Choroid plexus epithelial cell (primary cell): ENCODE measurements at regions not wholly inside any gene's neighbourhood (a gene's known extent, or its start where the extent isn't known, plus 50 kb on each side); places are given as distances from the start of the nearest gene placed in this dataset.

Source experiments
- DNase-seq: peaks from one replicate; pipeline ENCODE4 v3.0.0-alpha.2; 2010; ENCODE audit warnings: low read depth
- H3K4me3 ChIP-seq: 2 replicates; pipeline ENCODE4 v1.5.1; 2011; ENCODE audit warnings: low read depth, mild to moderate bottlenecking, control low read depth, low read length, moderate library complexity
- TF ChIP-seq, protein P1 (sequence below): conservative IDR thresholded peaks from 2 replicates; pipeline ENCODE4 v1.5.1; 2011; ENCODE audit warnings: low read depth, mild to moderate bottlenecking, control low read depth, inconsistent platforms, low read length, moderate library complexity

DNA sequence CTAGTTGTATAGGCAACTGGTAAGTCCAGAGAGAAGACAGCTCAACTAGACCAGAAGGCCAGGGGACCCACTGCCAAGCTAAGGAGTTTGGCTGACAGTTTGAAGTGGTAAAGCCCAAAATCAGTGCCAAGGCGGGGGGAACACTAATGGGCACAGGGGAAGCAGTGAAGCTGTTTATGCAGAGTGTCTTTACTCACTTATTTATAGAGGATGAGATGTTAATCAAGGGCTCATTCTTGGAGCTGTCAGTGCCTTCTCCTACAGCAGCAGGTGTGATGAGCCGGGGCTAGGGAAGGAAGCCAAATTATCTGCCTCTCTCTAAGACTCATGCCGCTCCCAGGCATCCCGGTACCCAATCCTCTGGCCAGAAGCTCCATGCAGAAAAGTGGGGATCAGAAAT lies 75.2 kb upstream of the GALNT10 start:
- TF ChIP-seq, protein P1, sequence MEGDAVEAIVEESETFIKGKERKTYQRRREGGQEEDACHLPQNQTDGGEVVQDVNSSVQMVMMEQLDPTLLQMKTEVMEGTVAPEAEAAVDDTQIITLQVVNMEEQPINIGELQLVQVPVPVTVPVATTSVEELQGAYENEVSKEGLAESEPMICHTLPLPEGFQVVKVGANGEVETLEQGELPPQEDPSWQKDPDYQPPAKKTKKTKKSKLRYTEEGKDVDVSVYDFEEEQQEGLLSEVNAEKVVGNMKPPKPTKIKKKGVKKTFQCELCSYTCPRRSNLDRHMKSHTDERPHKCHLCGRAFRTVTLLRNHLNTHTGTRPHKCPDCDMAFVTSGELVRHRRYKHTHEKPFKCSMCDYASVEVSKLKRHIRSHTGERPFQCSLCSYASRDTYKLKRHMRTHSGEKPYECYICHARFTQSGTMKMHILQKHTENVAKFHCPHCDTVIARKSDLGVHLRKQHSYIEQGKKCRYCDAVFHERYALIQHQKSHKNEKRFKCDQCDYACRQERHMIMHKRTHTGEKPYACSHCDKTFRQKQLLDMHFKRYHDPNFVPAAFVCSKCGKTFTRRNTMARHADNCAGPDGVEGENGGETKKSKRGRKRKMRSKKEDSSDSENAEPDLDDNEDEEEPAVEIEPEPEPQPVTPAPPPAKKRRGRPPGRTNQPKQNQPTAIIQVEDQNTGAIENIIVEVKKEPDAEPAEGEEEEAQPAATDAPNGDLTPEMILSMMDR = no peak
- no peak for DNase-seq

DNA sequence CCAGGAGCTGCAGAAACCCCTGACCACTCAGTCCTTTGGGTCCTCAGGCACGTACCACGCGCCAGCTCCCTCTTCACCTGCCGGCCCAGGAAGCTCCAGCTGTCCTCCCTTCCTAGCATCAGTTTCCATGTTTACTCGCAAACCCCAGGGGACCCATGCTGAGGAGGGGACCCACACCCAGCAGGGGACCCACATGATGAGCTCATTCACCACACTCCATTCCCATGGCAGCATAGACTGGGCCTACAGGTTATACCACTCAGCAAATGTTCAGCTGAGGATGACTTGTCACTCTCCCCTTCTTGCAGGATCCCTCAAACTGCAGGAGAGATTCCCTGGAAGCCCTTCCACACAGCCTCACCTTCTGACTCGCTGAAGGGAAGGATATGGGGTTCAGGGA lies 73.5 kb upstream of the GALNT10 start:
- no peak for DNase-seq
- TF ChIP-seq, protein P1 = no peak
- no peak overlapping the region for H3K4me3 ChIP-seq

More for the DNA sequence above, 75.2 kb upstream of the GALNT10 start:
- H3K4me3 ChIP-seq = no peak overlapping the region

DNA sequence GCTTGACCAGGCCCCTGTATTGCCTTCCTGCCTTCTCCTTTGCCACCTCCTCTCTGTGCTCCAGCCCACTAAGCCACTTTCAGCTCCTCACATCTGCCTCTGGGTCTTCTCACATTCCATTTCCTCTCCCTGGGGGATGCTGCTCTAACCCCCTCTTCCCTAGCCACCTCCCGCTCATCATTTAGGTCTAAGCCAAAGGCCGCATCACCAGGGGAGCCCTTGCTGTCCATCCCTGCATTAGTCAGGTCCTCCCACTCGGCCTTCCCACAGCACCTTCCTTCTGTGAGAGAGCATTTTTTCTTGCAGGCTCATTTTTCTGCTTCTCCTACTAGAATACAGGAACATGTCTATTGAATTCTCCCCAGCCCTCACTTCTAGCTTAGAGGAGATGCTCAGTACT lies 72.6 kb upstream of the GALNT10 start:
- TF ChIP-seq, protein P1 = no peak
- no peak overlapping the region for H3K4me3 ChIP-seq
- DNase-seq = no peak

DNA sequence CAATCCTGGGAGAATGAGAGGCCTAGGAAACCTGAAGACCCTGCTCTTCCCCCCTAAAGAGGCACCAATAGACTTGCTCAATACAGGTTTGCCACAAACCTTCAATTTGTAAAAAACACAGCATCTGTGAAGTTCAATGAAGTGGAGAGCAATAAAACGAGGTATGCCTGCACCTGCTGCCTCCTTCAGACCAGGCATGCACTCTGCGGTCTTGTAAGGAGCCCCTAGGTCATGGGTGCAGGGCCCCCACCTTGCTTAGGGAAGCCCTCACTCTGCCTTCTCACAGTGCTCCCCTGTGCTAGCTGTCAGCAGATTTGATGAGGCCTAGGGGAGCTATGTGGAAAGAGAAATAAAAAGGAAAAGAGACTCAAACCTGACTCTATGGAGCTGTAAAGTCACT lies 72.1 kb upstream of the GALNT10 start:
- no peak overlapping the region for H3K4me3 ChIP-seq
- TF ChIP-seq, protein P1 = no peak
- DNase-seq = no peak

DNA sequence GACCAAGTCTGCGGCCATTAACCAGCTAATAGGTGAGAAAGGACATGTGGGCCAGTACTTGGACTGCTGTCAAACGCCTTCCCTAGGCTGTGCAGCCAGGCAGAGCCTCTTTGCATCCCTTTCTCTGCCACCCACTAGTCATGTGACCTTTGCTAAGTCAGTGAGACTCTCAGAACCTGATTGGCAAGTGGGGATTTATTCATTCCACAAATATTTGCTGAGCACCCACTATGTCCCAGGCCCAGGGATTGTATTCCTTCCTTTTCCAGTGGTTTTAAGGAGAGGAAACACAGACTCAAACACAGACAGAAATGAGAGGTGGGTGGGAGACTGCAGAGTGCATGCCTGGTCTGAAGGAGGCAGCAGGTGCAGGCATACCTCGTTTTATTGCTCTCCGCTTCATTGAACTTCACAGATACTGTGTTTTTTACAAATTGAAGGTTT lies 71.6 kb upstream of the GALNT10 start:
- DNase-seq = no peak
- TF ChIP-seq, protein P1 = no peak
- H3K4me3 ChIP-seq = no peak overlapping the region

DNA sequence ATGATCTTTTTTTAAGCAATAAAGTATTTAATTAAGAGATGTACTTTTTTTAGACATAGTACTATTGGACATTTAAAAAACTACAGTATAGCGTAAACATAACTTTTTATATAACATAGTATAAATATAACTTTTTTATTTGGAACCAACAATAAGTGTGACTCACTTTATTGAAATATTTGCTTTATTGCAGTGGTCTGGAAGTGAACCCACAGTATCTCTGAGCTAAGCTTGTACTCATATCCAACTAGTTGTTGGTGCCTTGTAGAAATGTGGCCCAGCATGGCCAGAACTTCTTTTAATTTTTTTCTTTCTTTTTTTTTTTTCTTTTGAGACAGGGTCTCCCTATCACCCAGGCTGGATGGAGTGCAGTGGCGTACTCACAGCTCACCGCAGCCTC lies 61.5 kb upstream of the GALNT10 start:
- DNase-seq = no peak
- TF ChIP-seq, protein P1 = no peak

DNA sequence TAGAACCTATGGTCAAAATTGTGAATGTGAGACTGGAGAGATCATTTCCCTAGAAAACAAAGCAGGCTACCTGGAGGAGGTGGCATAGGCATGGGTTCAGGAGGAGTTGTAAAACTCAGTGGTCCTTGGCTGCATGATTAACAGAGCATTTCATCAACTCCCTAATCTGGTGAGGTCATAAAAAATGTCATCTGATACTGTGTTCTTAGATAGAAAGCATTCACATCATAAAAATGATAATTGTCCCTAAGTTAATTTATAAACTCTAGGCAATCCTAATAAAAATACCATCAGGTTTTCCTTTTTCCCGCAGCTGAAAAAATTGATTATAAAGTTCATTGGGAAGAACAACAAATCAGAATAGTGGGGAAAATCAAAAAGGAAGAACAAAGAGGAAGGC lies 60.6 kb upstream of the GALNT10 start:
- H3K4me3 ChIP-seq = no peak overlapping the region
- DNase-seq = no peak
- TF ChIP-seq, protein P1 = no peak

More for the DNA sequence above, 61.5 kb upstream of the GALNT10 start:
- no peak overlapping the region for H3K4me3 ChIP-seq
